ENCODE measurements at regions not wholly inside any gene's neighbourhood (a gene's known extent, or its start where the extent isn't known, plus 50 kb on each side); places are given as distances from the start of the nearest gene placed in this dataset.

- DNase-seq (ENCODE audit: extremely low spot score) = no peak
- CTCF ChIA-PET = no interaction called here
- POLR2A ChIA-PET = no interaction called here
- no peak for TF ChIP-seq CTCF (IDR thresholded peaks at IDR 0.05; ENCODE audit: control extremely low read depth, extremely low read depth, low read depth, missing control alignments)
Measured at GRCh38 chr11:22510741-22511140, 114.9 kb downstream of the FANCF start.

GRCh38 chr11:22510010-22510409 is 115.6 kb downstream of the FANCF start:
- no peak for DNase-seq (ENCODE audit: extremely low spot score)
- no peak for TF ChIP-seq CTCF (IDR thresholded peaks at IDR 0.05; ENCODE audit: control extremely low read depth, extremely low read depth, low read depth, missing control alignments)
- CTCF ChIA-PET = no interaction called here
- POLR2A ChIA-PET = no interaction called here

- POLR2A ChIA-PET = no interaction called here
- no peak for DNase-seq (ENCODE audit: extremely low spot score)
- no peak for TF ChIP-seq CTCF (IDR thresholded peaks at IDR 0.05; ENCODE audit: control extremely low read depth, extremely low read depth, low read depth, missing control alignments)
- CTCF ChIA-PET = interaction anchor here (1.2 kb wide), 1 partner anchor 12 kb away, joined by 3 read pairs; no protein-coding TSS in a partner anchor
Measured at GRCh38 chr11:22508665-22509064, 117.0 kb downstream of the FANCF start.

GRCh38 chr11:22497474-22497873 is 128.1 kb downstream of the FANCF start:
- no peak for TF ChIP-seq CTCF (IDR thresholded peaks at IDR 0.05; ENCODE audit: control extremely low read depth, extremely low read depth, low read depth, missing control alignments)
- CTCF ChIA-PET = interaction anchor here (1.2 kb wide), 1 partner anchor 18 kb away, joined by 3 read pairs; no protein-coding TSS in a partner anchor
- DNase-seq (ENCODE audit: extremely low spot score) = no peak
- POLR2A ChIA-PET = no interaction called here

GRCh38 chr11:22491555-22492225 is 133.9 kb downstream of the FANCF start:
- TF ChIP-seq CTCF (IDR thresholded peaks at IDR 0.05; ENCODE audit: control extremely low read depth, extremely low read depth, low read depth, missing control alignments) = no peak
- CTCF ChIA-PET = no interaction called here
- POLR2A ChIA-PET = no interaction called here
- no peak for DNase-seq (ENCODE audit: extremely low spot score)

- TF ChIP-seq CTCF (IDR thresholded peaks at IDR 0.05; ENCODE audit: control extremely low read depth, extremely low read depth, low read depth, missing control alignments) = no peak
- CTCF ChIA-PET = interaction anchor here (1.0 to 1.6 kb wide), 2 partner anchors 10 to 17 kb away, joined by 3 to 6 read pairs; no protein-coding TSS in a partner anchor
- DNase-seq (ENCODE audit: extremely low spot score) = no peak
- POLR2A ChIA-PET = no interaction called here
Measured at GRCh38 chr11:22479971-22480720, 142.0 kb downstream of the SLC17A6 start.
